ENCODE measurements at regions not wholly inside any gene's neighbourhood (a gene's known extent, or its start where the extent isn't known, plus 50 kb on each side); places are given as distances from the start of the nearest gene placed in this dataset.

- DNase-seq (ENCODE audit: extremely low spot score, unreplicated experiment) = no peak
- H3K27me3 Mint-ChIP-seq = peaks cover 6% of the 10 kb centered on the region
- peaks cover 4% of the 10 kb centered on the region for H3K4me1 Mint-ChIP-seq (ENCODE audit: unreplicated experiment)
- H3K4me3 Mint-ChIP-seq = no peak overlapping the region
- peaks cover 16% of the 10 kb centered on the region for H3K9me3 Mint-ChIP-seq
- no peak overlapping the region for H3K27ac Mint-ChIP-seq
- no peak for TF ChIP-seq CTCF (conservative IDR thresholded peaks at IDR 0.05)
- no peaks in the 10 kb centered on the region for H3K36me3 Mint-ChIP-seq
Observed at GRCh38 chr7:47089461-47089860, 492.4 kb downstream of the TNS3 start.

GRCh38 chr7:47089068-47089417, 492.9 kb downstream of the TNS3 start:
- Mint-ChIP-seq H3K27ac (peak overlapping the region; percentile 85), H3K36me3 (no peaks in the 10 kb centered on the region), H3K4me3 (no peak overlapping the region), H3K27me3 (peaks cover 6% of the 10 kb centered on the region), H3K9me3 (peaks cover 16% of the 10 kb centered on the region), H3K4me1 (ENCODE audit: unreplicated experiment) (peaks cover 4% of the 10 kb centered on the region)
- no peak for DNase-seq (ENCODE audit: extremely low spot score, unreplicated experiment)
- TF ChIP-seq CTCF (conservative IDR thresholded peaks at IDR 0.05) = peak; percentile 48

DNA sequence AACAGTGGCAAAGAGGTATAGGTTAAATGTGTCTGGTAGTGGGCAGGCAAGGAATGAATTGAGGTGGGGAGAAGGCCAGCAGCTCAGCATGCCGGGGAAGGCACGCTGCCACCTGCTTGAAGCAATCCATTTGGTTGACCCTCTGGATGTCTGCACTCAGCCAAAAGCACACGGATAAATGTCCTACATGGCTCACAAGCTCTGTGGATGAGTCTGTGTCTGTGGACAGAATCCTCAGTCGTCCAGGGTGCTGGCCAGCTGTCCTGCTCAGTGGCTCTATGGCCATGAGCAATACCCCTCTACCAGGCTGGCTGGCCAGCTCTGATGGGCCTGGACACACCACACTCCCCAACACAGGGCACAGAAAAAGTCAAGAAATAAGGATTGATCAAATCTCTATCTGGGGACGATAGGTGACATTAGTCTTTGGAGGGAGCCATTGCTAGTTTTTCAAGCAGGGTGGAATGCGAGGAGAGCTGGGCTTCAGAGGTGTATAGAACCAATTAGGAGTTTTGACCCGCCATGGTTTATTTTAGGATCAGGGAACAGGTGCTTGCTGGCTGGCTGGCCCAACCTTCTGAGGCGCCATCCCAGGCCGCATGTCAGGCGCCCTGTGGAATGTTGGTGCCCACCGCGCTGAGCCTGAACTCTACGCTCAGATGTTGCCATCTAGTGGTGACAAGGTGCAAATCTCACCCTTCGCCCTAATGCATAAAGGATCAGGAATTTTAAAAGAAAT, 493.4 kb downstream of the TNS3 start:
- peak; percentile 97 for TF ChIP-seq CTCF (conservative IDR thresholded peaks at IDR 0.05)
- peak overlapping the region; percentile 66 for H3K4me3 Mint-ChIP-seq

GRCh38 chr7:47087866-47088265, 494.0 kb downstream of the TNS3 start:
- Mint-ChIP-seq H3K4me3 (no peak overlapping the region), H3K9me3 (peaks cover 16% of the 10 kb centered on the region), H3K27me3 (peaks cover 6% of the 10 kb centered on the region), H3K27ac (no peak overlapping the region), H3K36me3 (no peaks in the 10 kb centered on the region), H3K4me1 (ENCODE audit: unreplicated experiment) (peaks cover 4% of the 10 kb centered on the region)
- no peak for DNase-seq (ENCODE audit: extremely low spot score, unreplicated experiment)
- TF ChIP-seq CTCF (conservative IDR thresholded peaks at IDR 0.05) = no peak

More for the DNA sequence above, 493.4 kb downstream of the TNS3 start:
- DNase-seq (ENCODE audit: extremely low spot score, unreplicated experiment) = no peak
- H3K27me3 Mint-ChIP-seq = peaks cover 6% of the 10 kb centered on the region
- H3K27ac Mint-ChIP-seq = peak overlapping the region; percentile 85
- H3K9me3 Mint-ChIP-seq = peaks cover 16% of the 10 kb centered on the region
- H3K4me1 Mint-ChIP-seq (ENCODE audit: unreplicated experiment) = peaks cover 4% of the 10 kb centered on the region
- no peaks in the 10 kb centered on the region for H3K36me3 Mint-ChIP-seq

DNA sequence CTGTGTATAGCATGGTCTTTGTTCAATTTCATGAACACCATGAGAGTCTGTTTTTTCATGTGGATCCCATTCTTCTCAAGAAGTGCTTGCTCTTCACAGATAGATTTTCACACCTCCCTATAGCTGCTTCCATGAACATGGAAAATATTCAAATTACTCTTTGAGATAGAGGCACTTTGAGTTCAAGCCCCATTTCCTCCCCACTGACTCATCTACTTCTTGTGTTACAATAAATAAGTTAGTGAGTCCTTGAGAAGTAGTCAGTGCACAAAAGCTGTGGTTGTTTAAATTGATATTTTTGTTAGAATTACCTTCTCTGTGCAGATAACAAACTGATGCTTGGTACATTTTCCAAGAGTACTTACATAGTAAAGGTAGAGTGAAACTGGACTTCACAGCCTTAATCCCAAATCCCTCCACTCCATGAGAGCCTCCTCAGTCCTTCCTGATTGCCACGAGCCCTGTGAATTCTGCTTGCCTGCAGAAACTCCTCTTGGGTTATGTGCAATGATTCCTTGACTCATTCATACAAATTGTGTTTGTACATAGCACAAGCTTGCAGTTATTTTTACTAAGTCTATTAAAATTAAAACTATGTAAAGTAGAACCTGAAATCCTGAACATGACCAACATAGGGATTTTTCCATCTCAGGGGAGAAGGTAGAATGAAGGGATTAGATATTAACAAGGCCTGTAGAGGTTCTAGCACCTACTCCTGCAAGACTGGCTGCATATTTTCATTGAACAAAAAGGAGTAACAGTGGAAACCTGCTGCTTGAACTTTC, 496.2 kb downstream of the TNS3 start:
- Mint-ChIP-seq H3K4me1 (ENCODE audit: unreplicated experiment) (peaks cover 4% of the 10 kb centered on the region), H3K9me3 (peaks cover 16% of the 10 kb centered on the region)

More for the DNA sequence above, 496.2 kb downstream of the TNS3 start:
- Mint-ChIP-seq H3K36me3 (no peaks in the 10 kb centered on the region), H3K27me3 (peaks cover 2% of the 10 kb centered on the region), H3K27ac (no peak overlapping the region), H3K4me3 (no peak overlapping the region)
- DNase-seq (ENCODE audit: extremely low spot score, unreplicated experiment) = no peak
- no peak for TF ChIP-seq CTCF (conservative IDR thresholded peaks at IDR 0.05)
